K562 (cell line): ENCODE measurements at regions not wholly inside any gene's neighbourhood (a gene's known extent, or its start where the extent isn't known, plus 50 kb on each side); places are given as distances from the start of the nearest gene placed in this dataset.

ENCODE experiments used
- ATAC-seq: fragments of 200-7000 bp; cut with Tn5 transposase; 3 replicates; pipeline ENCODE4 v1.9.1; 2020; ENCODE audit warnings: moderate library complexity
- BruUV-seq: library from RNA; stranded (reverse); fragments of 400-500 nt; replicated peaks from 2 replicates; lab custom pipeline; 2021; lab: Mats Ljungman, UMichigan
- CTCF ChIA-PET: fragments of 300-600 bp; formaldehyde crosslinking; extraction: SDS; loops from one replicate; lab custom pipeline; 2021; ENCODE audit warnings: low intra/inter-chr PET ratio; lab: Yijun Ruan, JAX
- POLR2A ChIA-PET: fragments of 300-600, 350-650 bp; sonication (Branson Sonifier 250); formaldehyde crosslinking; extraction: SDS; loops from one replicate; lab custom pipeline; 2021; ENCODE audit warnings: antibody characterized with exemption, inconsistent platforms; lab: Yijun Ruan, JAX
- DNase-seq, 4 experiments: peaks; one replicate each; pipeline versions ENCODE4 v3.0.0 to v3.0.0-alpha.2; 2011 to 2018; ENCODE audit warnings: low spot score in 3 of 4, mixed read lengths in 3 of 4; ENCODE audit errors: extremely low read depth in 1 of 4
- FAIRE-seq: peaks from 2 replicates; lab custom pipeline; 2011; peaks lifted over from hg19 to GRCh38; lab: Jason Lieb, UNC
- H2AFZ ChIP-seq: 2 replicates; pipeline ENCODE4 v1.6.0; 2011; ENCODE audit warnings: low read depth, low read length, control low read depth, inconsistent platforms
- H3K27ac ChIP-seq: fragments of 200-600 bp; 3 replicates; pipeline ENCODE4 v1.8.0; 2011; ENCODE audit warnings: low read depth, mild to moderate bottlenecking, control low read depth, inconsistent platforms, low read length, moderate library complexity, mixed read lengths; ENCODE audit errors: extremely low read depth
- H3K27me3 ChIP-seq, 2 experiments: fragments of 300-600 bp in 1 of 2; 2 replicates in 1 of 2; 3 replicates in 1 of 2; pipeline versions ENCODE4 v1.6.0 to v1.8.0; 2011; ENCODE audit warnings: inconsistent platforms in 2 of 2, low read length in 2 of 2, mild to moderate bottlenecking in 1 of 2, mixed read lengths in 1 of 2, moderate library complexity in 1 of 2; ENCODE audit not compliant: control insufficient read depth in 2 of 2, insufficient read depth in 2 of 2
- H3K36me3 ChIP-seq: fragments of 300-600 bp; 3 replicates; pipeline ENCODE4 v1.8.0; 2011; ENCODE audit warnings: mild to moderate bottlenecking, low read length, inconsistent platforms; ENCODE audit not compliant: control insufficient read depth, insufficient read depth
- H3K4me1 ChIP-seq, 2 experiments: fragments of 200-600 bp in 1 of 2; replicated peaks in 1 of 2; 2 replicates in 1 of 2; 3 replicates in 1 of 2; pipeline versions ENCODE4 v1.5.1 to v1.8.0; 2011; ENCODE audit warnings: inconsistent platforms in 2 of 2, low read length in 2 of 2, mild to moderate bottlenecking in 1 of 2, mixed read lengths in 1 of 2, moderate library complexity in 1 of 2; ENCODE audit not compliant: control insufficient read depth in 2 of 2, insufficient read depth in 2 of 2
- H3K4me2 ChIP-seq: 2 replicates; pipeline ENCODE4 v1.6.1; 2011; ENCODE audit warnings: low read length, control low read depth, inconsistent platforms, mixed read lengths; ENCODE audit not compliant: insufficient read depth
- H3K4me3 ChIP-seq: fragments of 200-600 bp; sonication (generic), shearing (Covaris generic); 2 replicates; pipeline ENCODE4 v1.5.1; 2016; ENCODE audit warnings: control low read depth, inconsistent platforms
- H3K79me2 ChIP-seq: fragments of 200-600 bp; 3 replicates; pipeline ENCODE4 v1.8.0; 2011; ENCODE audit warnings: low read length, inconsistent platforms; ENCODE audit not compliant: control insufficient read depth, insufficient read depth
- H3K9ac ChIP-seq, 2 experiments: 2 replicates each; pipeline versions ENCODE4 v1.6.0 to v1.6.1; 2011; ENCODE audit warnings: low read depth in 2 of 2, low read length in 2 of 2, control low read depth in 1 of 2, inconsistent platforms in 1 of 2, mild to moderate bottlenecking in 1 of 2, mixed read lengths in 1 of 2; ENCODE audit not compliant: insufficient read depth in 1 of 2
- H3K9me1 ChIP-seq: one replicate; pipeline ENCODE4 v1.6.0; 2011; ENCODE audit warnings: inconsistent platforms, mild to moderate bottlenecking, low read length, moderate library complexity; ENCODE audit not compliant: control insufficient read depth, insufficient read depth
- H3K9me3 ChIP-seq: replicated peaks from 2 replicates; pipeline ENCODE4 v1.5.1; 2011; ENCODE audit warnings: low read depth, low read length, inconsistent platforms; ENCODE audit not compliant: control insufficient read depth, insufficient read depth
- H4K20me1 ChIP-seq: replicated peaks from 2 replicates; pipeline ENCODE4 v1.6.1; 2011; ENCODE audit warnings: low read length, inconsistent platforms, mixed read lengths; ENCODE audit not compliant: control insufficient read depth, insufficient read depth
- DLX4 ChIP-seq: fragments of 250-450 bp; sonication (Bioruptor Pico); IDR thresholded peaks from 2 replicates; pipeline ENCODE4 v1.6.1; 2021; ENCODE audit warnings: mild to moderate bottlenecking
- E2F1 ChIP-seq: sonication (generic); formaldehyde crosslinking; IDR thresholded peaks from 2 replicates; pipeline ENCODE4 v1.8.1; 2023; ENCODE audit warnings: mild to moderate bottlenecking, missing genetic modification reagents, moderate library complexity
- E2F5 ChIP-seq: sonication (generic); formaldehyde crosslinking; IDR thresholded peaks from 2 replicates; pipeline ENCODE4 v1.8.0; 2022; ENCODE audit warnings: mild to moderate bottlenecking, missing genetic modification reagents
- FOSL1 ChIP-seq: fragments of 200-800 bp; sonication (Bioruptor generic); conservative IDR thresholded peaks from 2 replicates; pipeline ENCODE4 v1.6.1; 2016; ENCODE audit warnings: missing genetic modification characterization, missing compliant biosample characterization
- HINFP ChIP-seq: fragments of 450-650 bp; conservative IDR thresholded peaks from 2 replicates; pipeline ENCODE4 v1.6.1; 2016; ENCODE audit warnings: missing genetic modification characterization, low read depth, mild to moderate bottlenecking, control low read depth, missing compliant biosample characterization
- KLF10 ChIP-seq: fragments of 250-450 bp; sonication (Bioruptor Pico); IDR thresholded peaks from 2 replicates; pipeline ENCODE4 v1.6.1; 2021; ENCODE audit warnings: matching md5 sums
- NFATC3 ChIP-seq: fragments of 450-650 bp; IDR thresholded peaks from 2 replicates; pipeline ENCODE4 v1.6.1; 2017; ENCODE audit warnings: mild to moderate bottlenecking
- PHB2 ChIP-seq: fragments of 450-650 bp; IDR thresholded peaks from 2 replicates; pipeline ENCODE4 v1.6.1; 2017; ENCODE audit warnings: low read depth
- SMARCC2 ChIP-seq: fragments of 450-650 bp; IDR thresholded peaks from 2 replicates; pipeline ENCODE4 v1.6.1; 2017; ENCODE audit warnings: antibody characterized with exemption, moderate library complexity, mild to moderate bottlenecking, low read depth
- SNIP1 ChIP-seq: fragments of 450-650 bp; IDR thresholded peaks from 2 replicates; pipeline ENCODE4 v1.7.1; 2017; ENCODE audit warnings: low read depth, mild to moderate bottlenecking
- TCF7L2 ChIP-seq: fragments of 150-350 bp; IDR thresholded peaks from 2 replicates; pipeline ENCODE4 v1.6.1; 2016; ENCODE audit warnings: low read depth, mild to moderate bottlenecking, low read length, moderate library complexity
- TSC22D4 ChIP-seq: fragments of 450-650 bp; IDR thresholded peaks from 2 replicates; pipeline ENCODE4 v1.6.1; 2016; ENCODE audit warnings: missing genetic modification characterization, missing biosample characterization, control low read depth
- ZNF253 ChIP-seq: fragments of 250-450 bp; sonication (Bioruptor Pico); conservative IDR thresholded peaks from 2 replicates; pipeline ENCODE4 v1.6.1; 2021; ENCODE audit warnings: mild to moderate bottlenecking
- ZNF354B ChIP-seq: fragments of 250-450 bp; sonication (Bioruptor Pico); IDR thresholded peaks from 2 replicates; pipeline ENCODE4 v1.4.0; 2020
- WGBS: fragments of 100-300 bp; shearing (Covaris generic); methylation state at CpG from one replicate; pipeline ENCODE4 v1.1.6; 2016; ENCODE audit warnings: low coverage, mixed read lengths; ENCODE audit not compliant: insufficient coverage; ENCODE audit errors: missing lambda C conversion rate; 5-methylcytosine and 5-hydroxymethylcytosine counted together
- in situ Hi-C: fragments of 300-500 bp; cut with MboI; formaldehyde crosslinking; loops from 4 replicates; pipeline ENCODE4 v1.15.0; 2018; ENCODE audit warnings: inconsistent platforms, mixed read lengths
- intact Hi-C: fragments of 100-400 bp; cut with micrococcal nuclease; formaldehyde crosslinking; loops from 2 replicates; pipeline ENCODE4 v1.14.2; 2022

- in situ Hi-C loops (no loop called here), intact Hi-C loops (no loop called here)
- ChIA-PET CTCF (no interaction called here), POLR2A (no interaction called here)
- Histone ChIP-seq H3K4me3 (no peak overlapping the region), H3K27ac (no peak overlapping the region), H3K9me1 (no peaks in the 10 kb centered on the region), H3K9me3 (no peaks in the 10 kb centered on the region), H3K36me3 (no peaks in the 10 kb centered on the region), H4K20me1 (no peaks in the 10 kb centered on the region), H2AFZ (no peak overlapping the region), H3K4me2 (no peak overlapping the region), H3K4me1 (no peaks in the 10 kb centered on the region), H3K27me3 (no peaks in the 10 kb centered on the region), H3K79me2 (no peaks in the 10 kb centered on the region), H3K9ac (no peak overlapping the region)
- TF ChIP-seq TCF7L2 (no peak), DLX4 (CRISPR knock-in tag) (no peak), NFATC3 (no peak), TSC22D4 (tag) (no peak), SNIP1 (no peak), KLF10 (no peak), PHB2 (no peak), HINFP (tag) (no peak), E2F5 (CRISPR knock-in tag) (no peak), ZNF354B (no peak), ZNF253 (CRISPR knock-in tag) (no peak), E2F1 (CRISPR knock-in tag) (no peak), SMARCC2 (no peak), FOSL1 (tag) (no peak)
- DNase-seq: no peak
- 4% methylated on average over 6 of the region's 6 CpGs for WGBS
- FAIRE-seq: no peak
- no TSS peak for BruUV-seq
- ATAC-seq: no peak
Measured at GRCh38 chr6:156021746-156022396, 566.2 kb upstream of the NOX3 start.
